H1 (cell line): ENCODE measurements at regions not wholly inside any gene's neighbourhood (a gene's known extent, or its start where the extent isn't known, plus 50 kb on each side); places are given as distances from the start of the nearest gene placed in this dataset.
"Not testable (repeated sequence)": the region's sequence is repeated elsewhere in the genome, so short reads cannot be mapped to it uniquely, and the experiment has no call there.

Experiments
- CTCF ChIA-PET: fragments of 300-600 bp; sonication (Branson Sonifier 250); formaldehyde crosslinking; loops from one replicate; lab custom pipeline; 2021; ENCODE audit not compliant: partially characterized antibody; lab: Charles Lee
- POLR2A ChIA-PET: fragments of 300-600 bp; sonication (Branson Sonifier 250); formaldehyde crosslinking; loops from one replicate; lab custom pipeline; 2021; ENCODE audit warnings: inconsistent platforms; ENCODE audit not compliant: partially characterized antibody; lab: Charles Lee
- DNase-seq, 2 experiments: peaks; one replicate each; pipeline versions ENCODE4 v3.0.0 to v3.0.0-alpha.2; 2010 to 2022; ENCODE audit warnings: low spot score in 2 of 2, low read depth in 1 of 2, mixed read lengths in 1 of 2
- FAIRE-seq: peaks from 2 replicates; lab custom pipeline; 2011; peaks lifted over from hg19 to GRCh38; lab: Jason Lieb, UNC
- H2AFZ ChIP-seq: 2 replicates; pipeline ENCODE4 v1.8.1; 2012; ENCODE audit warnings: low read length, inconsistent platforms
- H2AK5ac ChIP-seq: 2 replicates; pipeline ENCODE4 v1.6.1; 2013; ENCODE audit warnings: low read depth, low read length
- H2BK120ac ChIP-seq: replicated peaks from 2 replicates; pipeline ENCODE3; 2013; ENCODE audit warnings: low read depth, low read length, inconsistent platforms
- H2BK12ac ChIP-seq: 2 replicates; pipeline ENCODE4 v1.6.1; 2013; ENCODE audit warnings: low read depth, low read length
- H2BK15ac ChIP-seq: 2 replicates; pipeline ENCODE4 v1.6.1; 2013; ENCODE audit warnings: low read length
- H2BK20ac ChIP-seq: 2 replicates; pipeline ENCODE4 v1.6.1; 2013; ENCODE audit warnings: low read length
- H2BK5ac ChIP-seq: 2 replicates; pipeline ENCODE4 v1.6.1; 2013; ENCODE audit warnings: low read depth, low read length
- H3K14ac ChIP-seq: 2 replicates; pipeline ENCODE4 v1.6.1; 2013; ENCODE audit warnings: inconsistent platforms; ENCODE audit not compliant: insufficient read length
- H3K18ac ChIP-seq: 2 replicates; pipeline ENCODE4 v1.6.1; 2013; ENCODE audit warnings: low read length; ENCODE audit errors: extremely low read depth
- H3K23ac ChIP-seq: 2 replicates; pipeline ENCODE4 v1.6.1; 2013; ENCODE audit warnings: inconsistent platforms; ENCODE audit not compliant: insufficient read length
- H3K23me2 ChIP-seq: 2 replicates; pipeline ENCODE4 v1.6.1; 2013; ENCODE audit warnings: low read depth, low read length
- H3K27ac ChIP-seq: 2 replicates; pipeline ENCODE4 v1.6.1; 2011; ENCODE audit warnings: low read depth, low read length, inconsistent platforms
- H3K27me3 ChIP-seq, 4 experiments: replicated peaks in 1 of 4; 1 replicate in 1 of 4; 2 replicates in 3 of 4; pipeline versions ENCODE4 v1.6.1 to v1.8.1; 2011 to 2013; ENCODE audit warnings: low read length in 3 of 4, mild to moderate bottlenecking in 3 of 4, inconsistent platforms in 2 of 4, mixed read lengths in 2 of 4, moderate library complexity in 1 of 4; ENCODE audit not compliant: control insufficient read depth in 3 of 4, insufficient read depth in 3 of 4; ENCODE audit errors: extremely low read depth in 1 of 4
- H3K36me3 ChIP-seq, 4 experiments: 2 replicates each; pipeline versions ENCODE4 v1.6.1 to v1.8.1; 2011 to 2013; ENCODE audit warnings: mild to moderate bottlenecking in 4 of 4, low read length in 3 of 4, moderate library complexity in 2 of 4, control low read depth in 1 of 4, inconsistent platforms in 1 of 4; ENCODE audit not compliant: insufficient read depth in 4 of 4, control insufficient read depth in 2 of 4
- H3K4ac ChIP-seq: replicated peaks from 2 replicates; pipeline ENCODE3; 2013; ENCODE audit warnings: low read length, low read depth, mixed read lengths, inconsistent platforms; ENCODE audit not compliant: insufficient read length
- H3K4me1 ChIP-seq, 4 experiments: replicated peaks in 1 of 4; 1 replicate in 1 of 4; 2 replicates in 3 of 4; pipeline versions ENCODE4 v1.6.1 to v1.8.1; 2011 to 2013; ENCODE audit warnings: low read length in 3 of 4, inconsistent platforms in 2 of 4, mixed read lengths in 1 of 4; ENCODE audit not compliant: insufficient read depth in 4 of 4, control insufficient read depth in 3 of 4
- H3K4me2 ChIP-seq, 2 experiments: 2 replicates each; pipeline versions ENCODE4 v1.6.1 to v1.8.1; 2011 to 2013; ENCODE audit warnings: low read depth in 2 of 2, low read length in 2 of 2, control low read depth in 1 of 2, inconsistent platforms in 1 of 2, mild to moderate bottlenecking in 1 of 2; ENCODE audit not compliant: insufficient read depth in 1 of 2
- H3K4me3 ChIP-seq, 4 experiments: fragments of 200-600, 300-600 bp in 1 of 4; sonication (generic), shearing (Covaris generic), sonication (Bioruptor Twin) in 1 of 4; 2 replicates each; pipeline versions ENCODE4 v1.5.1 to v1.8.1; 2011 to 2016; ENCODE audit warnings: low read length in 4 of 4, low read depth in 3 of 4, control low read depth in 2 of 4, inconsistent platforms in 2 of 4, mild to moderate bottlenecking in 2 of 4, mixed read lengths in 1 of 4, moderate library complexity in 1 of 4; ENCODE audit not compliant: insufficient read depth in 2 of 4; ENCODE audit errors: extremely low read depth in 1 of 4
- H3K56ac ChIP-seq: replicated peaks from 2 replicates; pipeline ENCODE3; 2013; ENCODE audit warnings: low read depth, mild to moderate bottlenecking, mixed read lengths, low read length, inconsistent platforms; ENCODE audit not compliant: insufficient read length
- H3K79me1 ChIP-seq: 2 replicates; pipeline ENCODE4 v1.6.1; 2013; ENCODE audit warnings: low read depth, low read length, control low read depth
- H3K79me2 ChIP-seq, 2 experiments: 2 replicates each; pipeline versions ENCODE4 v1.6.1 to v1.8.1; 2012 to 2013; ENCODE audit warnings: low read length in 2 of 2, mild to moderate bottlenecking in 2 of 2, inconsistent platforms in 1 of 2; ENCODE audit not compliant: insufficient read depth in 2 of 2, control insufficient read depth in 1 of 2
- H3K9ac ChIP-seq, 4 experiments: replicated peaks in 1 of 4; 1 replicate in 1 of 4; 2 replicates in 3 of 4; pipeline versions ENCODE4 v1.6.1 to v1.8.1; 2011 to 2013; ENCODE audit warnings: low read depth in 3 of 4, low read length in 3 of 4, control low read depth in 2 of 4, mild to moderate bottlenecking in 2 of 4, moderate library complexity in 2 of 4, inconsistent platforms in 1 of 4; ENCODE audit errors: extremely low read depth in 1 of 4
- H3K9me3 ChIP-seq, 2 experiments: 2 replicates each; pipeline versions ENCODE4 v1.6.1 to v1.8.1; 2012 to 2013; ENCODE audit warnings: mild to moderate bottlenecking in 2 of 2, moderate library complexity in 2 of 2, control low read depth in 1 of 2, inconsistent platforms in 1 of 2, low read depth in 1 of 2, low read length in 1 of 2, mixed read lengths in 1 of 2; ENCODE audit not compliant: insufficient read depth in 2 of 2
- H4K20me1 ChIP-seq, 2 experiments: replicated peaks in 1 of 2; 2 replicates each; pipeline versions ENCODE3 to v1.8.1; 2011 to 2013; ENCODE audit warnings: inconsistent platforms in 2 of 2, low read length in 2 of 2, mild to moderate bottlenecking in 1 of 2; ENCODE audit not compliant: insufficient read depth in 2 of 2, control insufficient read depth in 1 of 2
- H4K5ac ChIP-seq: 2 replicates; pipeline ENCODE4 v1.6.1; 2013; ENCODE audit warnings: low read length, low read depth, mixed read lengths, inconsistent platforms; ENCODE audit not compliant: insufficient read length
- H4K8ac ChIP-seq: 2 replicates; pipeline ENCODE4 v1.8.0; 2013; ENCODE audit warnings: mild to moderate bottlenecking, moderate library complexity, low read length, inconsistent platforms; ENCODE audit not compliant: insufficient read depth; ENCODE audit errors: extremely low read depth
- H4K91ac ChIP-seq: replicated peaks from 2 replicates; pipeline ENCODE3; 2013; ENCODE audit warnings: low read length, mixed read lengths, inconsistent platforms; ENCODE audit not compliant: insufficient read length
- WGBS, 2 experiments: shearing (Covaris generic) in 1 of 2; methylation state at CpG; one replicate each; pipeline versions ENCODE4 v1.1.6 to v1.1.7; 2013 to 2015; ENCODE audit warnings: low lambda C conversion rate in 2 of 2, mixed read lengths in 2 of 2, inconsistent platforms in 1 of 2, low coverage in 1 of 2, missing lambda C conversion rate in 1 of 2; ENCODE audit not compliant: insufficient replicate concordance in 2 of 2, insufficient coverage in 1 of 2, insufficient read length in 1 of 2; ENCODE audit errors: extremely low coverage in 1 of 2, missing lambda C conversion rate in 1 of 2; 5-methylcytosine and 5-hydroxymethylcytosine counted together

- H3K23me2 ChIP-seq, H3K23ac ChIP-seq, H3K79me1 ChIP-seq, H4K5ac ChIP-seq, H2BK5ac ChIP-seq, H3K4me3 ChIP-seq, H3K56ac ChIP-seq, POLR2A ChIA-PET, H3K4me1 ChIP-seq, H4K91ac ChIP-seq, H3K9me3 ChIP-seq, H3K27ac ChIP-seq, H3K27me3 ChIP-seq, H4K8ac ChIP-seq, H3K4me2 ChIP-seq, H3K14ac ChIP-seq, H2BK12ac ChIP-seq, CTCF ChIA-PET, H3K18ac ChIP-seq, H3K79me2 ChIP-seq, DNase-seq, H3K4ac ChIP-seq, H2AFZ ChIP-seq, H2BK15ac ChIP-seq, H2BK120ac ChIP-seq, H4K20me1 ChIP-seq, H3K36me3 ChIP-seq, H3K9ac ChIP-seq, H2AK5ac ChIP-seq, H2BK20ac ChIP-seq, FAIRE-seq: not testable (repeated sequence)
- 90% methylated on average over 7 of the region's 7 CpGs; no CpG with 5 or more reads in 1 of the 2 experiments for WGBS, 2 experiments
Measured at GRCh38 chr10:18856623-18857022, 192.0 kb upstream of the MALRD1 start.
